Left ventricle myocardium inferior (tissue), 1 donor: ENCODE measurements at regions not wholly inside any gene's neighbourhood (a gene's known extent, or its start where the extent isn't known, plus 50 kb on each side); places are given as distances from the start of the nearest gene placed in this dataset.

Experiments
- DNase-seq: peaks from one replicate; pipeline ENCODE4 v3.0.0-alpha.2; 2020
- H3K27ac ChIP-seq: fragments of 200-600 bp; replicated peaks from 2 replicates; pipeline ENCODE4 v1.8.0; 2021
- H3K27me3 ChIP-seq: fragments of 200-600 bp; 2 replicates; pipeline ENCODE4 v1.8.0; 2021; ENCODE audit warnings: low read depth
- H3K36me3 ChIP-seq: fragments of 200-600 bp; 2 replicates; pipeline ENCODE4 v1.8.0; 2021
- H3K4me1 ChIP-seq: fragments of 200-600 bp; 2 replicates; pipeline ENCODE4 v1.8.0; 2021
- H3K4me3 ChIP-seq: fragments of 200-600 bp; 2 replicates; pipeline ENCODE4 v1.8.0; 2021; ENCODE audit warnings: mild to moderate bottlenecking, moderate library complexity
- H3K9me3 ChIP-seq: fragments of 200-600 bp; replicated peaks from 2 replicates; pipeline ENCODE4 v1.8.0; 2021
- intact Hi-C: fragments of 100-400 bp; cut with micrococcal nuclease; formaldehyde crosslinking; loops from one replicate; pipeline ENCODE4 v1.11.0; 2022
- TF ChIP-seq, protein P1 (sequence below): fragments of 200-600 bp; IDR thresholded peaks from 2 replicates; pipeline ENCODE4 v1.8.0; 2021; ENCODE audit warnings: antibody characterized with exemption, mild to moderate bottlenecking, borderline replicate concordance
- donor health status: DM: no; HTN: yes; CAD: no; lungs with severe emphysema.

DNA sequence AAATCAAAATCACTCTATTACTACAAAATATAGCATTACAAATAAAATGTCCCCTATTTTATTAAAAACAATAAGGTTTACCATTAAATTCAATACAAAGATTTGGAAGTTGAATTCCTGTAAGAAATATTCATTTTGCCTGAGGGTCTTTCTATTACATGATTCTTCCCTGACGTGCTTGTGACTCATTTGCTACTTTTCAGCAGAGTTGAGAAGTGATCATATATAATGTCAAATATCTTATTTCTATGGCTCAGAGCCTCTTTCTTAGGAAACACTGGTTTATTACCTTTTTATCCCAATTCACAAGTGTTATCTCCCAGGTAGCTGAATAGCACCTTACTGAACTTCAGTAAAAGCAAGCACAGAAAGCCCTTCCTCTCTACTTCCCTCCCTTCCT is 65.2 kb upstream of the CNTN5 start:
- no peak overlapping the region for H3K27ac ChIP-seq
- no peaks in the 10 kb centered on the region for H3K36me3 ChIP-seq
- no peaks in the 10 kb centered on the region for H3K4me1 ChIP-seq
- TF ChIP-seq, protein P1, sequence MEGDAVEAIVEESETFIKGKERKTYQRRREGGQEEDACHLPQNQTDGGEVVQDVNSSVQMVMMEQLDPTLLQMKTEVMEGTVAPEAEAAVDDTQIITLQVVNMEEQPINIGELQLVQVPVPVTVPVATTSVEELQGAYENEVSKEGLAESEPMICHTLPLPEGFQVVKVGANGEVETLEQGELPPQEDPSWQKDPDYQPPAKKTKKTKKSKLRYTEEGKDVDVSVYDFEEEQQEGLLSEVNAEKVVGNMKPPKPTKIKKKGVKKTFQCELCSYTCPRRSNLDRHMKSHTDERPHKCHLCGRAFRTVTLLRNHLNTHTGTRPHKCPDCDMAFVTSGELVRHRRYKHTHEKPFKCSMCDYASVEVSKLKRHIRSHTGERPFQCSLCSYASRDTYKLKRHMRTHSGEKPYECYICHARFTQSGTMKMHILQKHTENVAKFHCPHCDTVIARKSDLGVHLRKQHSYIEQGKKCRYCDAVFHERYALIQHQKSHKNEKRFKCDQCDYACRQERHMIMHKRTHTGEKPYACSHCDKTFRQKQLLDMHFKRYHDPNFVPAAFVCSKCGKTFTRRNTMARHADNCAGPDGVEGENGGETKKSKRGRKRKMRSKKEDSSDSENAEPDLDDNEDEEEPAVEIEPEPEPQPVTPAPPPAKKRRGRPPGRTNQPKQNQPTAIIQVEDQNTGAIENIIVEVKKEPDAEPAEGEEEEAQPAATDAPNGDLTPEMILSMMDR = no peak
- H3K9me3 ChIP-seq = no peaks in the 10 kb centered on the region
- DNase-seq = no peak
- intact Hi-C loops = no loop called here
- no peak overlapping the region for H3K4me3 ChIP-seq
- H3K27me3 ChIP-seq = no peaks in the 10 kb centered on the region

DNA sequence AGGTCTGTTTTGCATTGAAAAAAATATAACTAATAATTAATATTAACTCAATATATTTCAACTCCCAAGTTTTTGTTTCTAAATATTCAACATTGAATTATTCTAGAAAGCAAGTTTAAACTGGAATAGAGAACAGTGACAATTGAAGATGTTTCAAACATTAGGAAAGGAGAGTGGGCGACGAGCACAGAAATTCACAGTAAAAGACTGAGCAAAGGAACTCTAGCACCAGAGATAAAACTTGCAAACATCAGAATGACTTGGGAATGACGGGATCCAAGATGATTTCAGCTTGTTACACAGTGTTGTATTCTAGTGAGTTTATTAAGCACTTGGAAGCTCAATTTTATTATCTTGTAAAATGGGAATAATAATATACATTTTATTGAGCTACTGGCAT is 56.6 kb upstream of the CNTN5 start:
- DNase-seq = no peak
- intact Hi-C loops = no loop called here
- Histone ChIP-seq H3K9me3 (no peaks in the 10 kb centered on the region), H3K36me3 (no peaks in the 10 kb centered on the region), H3K27ac (no peak overlapping the region), H3K4me1 (no peaks in the 10 kb centered on the region), H3K27me3 (no peaks in the 10 kb centered on the region), H3K4me3 (no peak overlapping the region)
- TF ChIP-seq, protein P1 = no peak

DNA sequence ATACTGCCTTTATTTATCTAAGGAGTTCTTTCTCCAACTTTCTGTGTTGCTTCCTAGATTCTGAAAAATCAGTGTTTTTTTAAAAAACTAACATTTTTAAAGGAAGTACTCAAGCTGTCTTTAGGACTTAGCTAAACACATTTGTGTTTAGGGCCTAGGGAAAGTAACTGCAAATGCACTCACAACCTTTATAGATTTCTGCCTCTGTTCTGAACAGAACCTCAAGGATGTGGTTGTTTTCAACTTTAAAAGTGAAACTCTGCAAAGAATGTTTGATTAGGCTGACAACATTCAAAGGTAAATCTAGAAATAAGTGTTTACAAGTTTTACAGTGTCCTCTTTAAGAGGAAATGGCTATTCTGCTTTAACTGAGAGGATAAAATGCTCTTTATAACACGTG is 55.4 kb upstream of the CNTN5 start:
- Histone ChIP-seq H3K4me3 (no peak overlapping the region), H3K9me3 (no peaks in the 10 kb centered on the region), H3K27ac (no peak overlapping the region), H3K4me1 (no peaks in the 10 kb centered on the region), H3K36me3 (no peaks in the 10 kb centered on the region), H3K27me3 (no peaks in the 10 kb centered on the region)
- TF ChIP-seq, protein P1 = no peak
- no peak for DNase-seq
- intact Hi-C loops = no loop called here

DNA sequence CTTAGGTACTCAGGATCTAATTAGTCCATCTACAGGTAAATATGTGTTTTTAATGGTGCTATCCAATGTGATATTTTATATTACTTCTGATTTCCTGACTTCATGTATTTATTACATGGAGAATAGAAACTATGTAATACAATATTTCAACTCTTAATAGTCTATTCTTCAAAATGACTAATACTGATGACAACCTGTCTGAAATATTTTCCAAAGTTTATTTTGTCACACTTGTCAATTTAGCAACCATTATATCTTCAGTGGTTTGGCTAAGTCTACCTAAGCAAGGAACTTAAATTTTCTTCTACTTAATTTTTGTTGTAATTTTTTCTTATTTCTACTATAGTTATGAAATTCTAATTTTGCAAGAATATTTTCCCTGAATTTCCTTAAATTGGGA is 55.0 kb upstream of the CNTN5 start:
- H3K36me3 ChIP-seq = no peaks in the 10 kb centered on the region
- no peaks in the 10 kb centered on the region for H3K4me1 ChIP-seq
- H3K27ac ChIP-seq = no peak overlapping the region
- intact Hi-C loops = no loop called here
- TF ChIP-seq, protein P1 = no peak
- no peak overlapping the region for H3K4me3 ChIP-seq
- no peaks in the 10 kb centered on the region for H3K9me3 ChIP-seq
- no peaks in the 10 kb centered on the region for H3K27me3 ChIP-seq
- no peak for DNase-seq

DNA sequence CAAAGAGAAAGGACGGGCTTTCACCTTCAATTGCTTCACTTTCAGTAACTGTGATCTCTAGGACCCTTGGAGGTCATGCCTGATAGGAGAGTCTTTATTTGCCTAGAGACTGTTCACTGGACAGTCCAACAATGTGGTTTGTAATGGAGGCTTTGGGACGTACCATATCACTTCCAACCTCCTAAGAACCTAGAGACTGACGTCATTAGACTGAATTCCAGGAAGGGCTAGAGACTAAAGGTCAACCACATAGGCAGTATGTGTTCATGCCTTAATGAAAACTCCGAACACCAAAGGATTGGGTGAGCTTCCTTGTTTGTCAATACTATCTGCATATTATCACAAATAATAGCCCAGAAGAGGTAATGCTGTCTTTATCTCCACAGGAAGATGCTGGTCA is 53.7 kb upstream of the CNTN5 start:
- no peaks in the 10 kb centered on the region for H3K27me3 ChIP-seq
- TF ChIP-seq, protein P1 = no peak
- DNase-seq = no peak
- intact Hi-C loops = no loop called here
- H3K4me3 ChIP-seq = no peak overlapping the region
- no peaks in the 10 kb centered on the region for H3K4me1 ChIP-seq
- H3K9me3 ChIP-seq = peaks cover 2% of the 10 kb centered on the region
- H3K27ac ChIP-seq = no peak overlapping the region
- H3K36me3 ChIP-seq = no peaks in the 10 kb centered on the region
